Prostate gland (tissue), 2 donors: ENCODE measurements at regions not wholly inside any gene's neighbourhood (a gene's known extent, or its start where the extent isn't known, plus 50 kb on each side); places are given as distances from the start of the nearest gene placed in this dataset.

Source experiments
- DNase-seq: peaks from one replicate; pipeline ENCODE4 v3.0.0-alpha.2; 2019; ENCODE audit warnings: low spot score
- H3K27ac ChIP-seq, 2 donors: fragments of 200-600 bp; sonication (generic); 2 replicates each; pipeline ENCODE4 v1.5.1; 2017 to 2019
- H3K27me3 ChIP-seq: fragments of 200-600 bp; sonication (generic); replicated peaks from 2 replicates; pipeline ENCODE4 v1.5.1; 2019; ENCODE audit not compliant: insufficient read depth
- H3K36me3 ChIP-seq, 2 donors: fragments of 200-600 bp; sonication (generic); 1 replicate in 1 of 2; 2 replicates in 1 of 2; pipeline versions ENCODE4 v1.5.1 to v1.8.1; 2017 to 2019
- H3K4me1 ChIP-seq: fragments of 200-600 bp; sonication (generic); replicated peaks from 2 replicates; pipeline ENCODE4 v1.5.1; 2019
- H3K4me3 ChIP-seq, 2 donors: fragments of 200-600 bp; sonication (generic); 2 replicates each; pipeline ENCODE4 v1.5.1; 2017 to 2019
- H3K9me3 ChIP-seq: fragments of 200-600 bp; sonication (generic); 2 replicates; pipeline ENCODE4 v1.5.1; 2017
- CTCF ChIP-seq, 4 experiments: fragments of 200-600 bp in 2 of 4; fragments of 450-650 bp in 2 of 4; sonication (generic) in 2 of 4; IDR thresholded peaks; 1 replicate in 3 of 4; 2 replicates in 1 of 4; pipeline ENCODE4 v1.5.1; 2016 to 2019; ENCODE audit warnings: antibody characterized with exemption in 4 of 4, mild to moderate bottlenecking in 2 of 4, moderate library complexity in 2 of 4
- POLR2A ChIP-seq: fragments of 450-650 bp; IDR thresholded peaks from one replicate; pipeline ENCODE4 v1.6.1; 2016; ENCODE audit warnings: antibody characterized with exemption, mild to moderate bottlenecking
- POLR2AphosphoS5 ChIP-seq: sonication (generic); formaldehyde crosslinking; IDR thresholded peaks from one replicate; pipeline ENCODE4 v1.6.1; 2017; ENCODE audit warnings: antibody characterized with exemption
- WGBS: methylation state at CpG from one replicate; pipeline ENCODE4 v1.1.5; 2018; 5-methylcytosine and 5-hydroxymethylcytosine counted together
- intact Hi-C: fragments of 100-400 bp; cut with DNase I; formaldehyde crosslinking; loops from one replicate; pipeline ENCODE4 v1.14.2; 2022

DNA sequence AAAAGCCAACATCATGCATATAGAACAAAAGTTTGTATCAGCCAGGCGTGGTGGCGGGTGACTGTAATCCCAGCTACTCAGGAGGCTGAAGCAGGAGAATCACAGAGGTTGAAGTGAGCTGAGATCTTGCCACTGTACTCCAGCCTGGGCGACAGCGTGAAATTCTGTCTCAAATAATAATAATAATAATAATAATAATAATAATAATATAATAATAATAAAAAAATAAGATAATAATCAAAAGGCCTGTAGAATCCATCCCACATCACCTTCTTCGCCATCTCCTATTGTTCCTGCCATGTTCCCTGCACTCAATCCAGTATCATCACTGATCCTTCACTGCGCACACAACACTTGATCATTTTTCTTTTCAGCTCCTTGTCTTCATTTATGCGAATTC lies 619.3 kb upstream of the ADARB2 start:
- Histone ChIP-seq H3K27me3 (no peaks in the 10 kb centered on the region), H3K36me3 (no peaks in the 10 kb centered on the region), H3K4me1 (no peaks in the 10 kb centered on the region), H3K4me3 (no peak overlapping the region), H3K9me3 (no peaks in the 10 kb centered on the region), H3K27ac (no peak overlapping the region)
- intact Hi-C loops, result no loop called here
- DNase-seq, result no peak
- TF ChIP-seq POLR2AphosphoS5 (no peak), CTCF (IDR thresholded peaks at IDR 0.05) (no peak)
- WGBS, result 93% methylated on average over 7 of the region's 7 CpGs

GRCh38 chr10:2351566-2351965 lies 614.2 kb upstream of the ADARB2 start:
- no peaks in the 10 kb centered on the region for H3K4me1 ChIP-seq
- H3K27ac ChIP-seq, result no peak overlapping the region
- no peak overlapping the region for H3K4me3 ChIP-seq
- no peaks in the 10 kb centered on the region for H3K36me3 ChIP-seq
- no peaks in the 10 kb centered on the region for H3K27me3 ChIP-seq
- intact Hi-C loops, result no loop called here
- TF ChIP-seq POLR2A, result no peak
- WGBS, result 81% methylated on average over 16 of the region's 16 CpGs
- no peak for DNase-seq
- H3K9me3 ChIP-seq, result no peaks in the 10 kb centered on the region

GRCh38 chr10:2342206-2342605 lies 604.9 kb upstream of the ADARB2 start:
- intact Hi-C loops, result no loop called here
- H3K36me3 ChIP-seq, result no peaks in the 10 kb centered on the region
- no peaks in the 10 kb centered on the region for H3K4me1 ChIP-seq
- H3K4me3 ChIP-seq, result no peak overlapping the region
- WGBS, result 59% methylated on average over 3 of the region's 3 CpGs
- no peaks in the 10 kb centered on the region for H3K27me3 ChIP-seq
- no peak for DNase-seq
- no peaks in the 10 kb centered on the region for H3K9me3 ChIP-seq
- TF ChIP-seq POLR2A, result no peak
- no peak for TF ChIP-seq POLR2AphosphoS5
- H3K27ac ChIP-seq, result no peak overlapping the region

- Histone ChIP-seq H3K4me1 (no peaks in the 10 kb centered on the region), H3K9me3 (no peaks in the 10 kb centered on the region), H3K36me3 (no peaks in the 10 kb centered on the region), H3K4me3 (no peak overlapping the region), H3K27me3 (no peaks in the 10 kb centered on the region), H3K27ac (no peak overlapping the region)
- TF ChIP-seq CTCF (IDR thresholded peaks at IDR 0.05), result no peak
- no peak for TF ChIP-seq POLR2AphosphoS5
- no peak for TF ChIP-seq POLR2A
- 59% methylated on average over 11 of the region's 11 CpGs for WGBS
- intact Hi-C loops, result no loop called here
- no peak for DNase-seq
Measured at GRCh38 chr10:2340831-2341647, 603.7 kb upstream of the ADARB2 start.

GRCh38 chr10:2335626-2336025 lies 598.3 kb upstream of the ADARB2 start:
- Histone ChIP-seq H3K4me3 (no peak overlapping the region), H3K4me1 (no peaks in the 10 kb centered on the region), H3K27me3 (no peaks in the 10 kb centered on the region), H3K36me3 (no peaks in the 10 kb centered on the region), H3K27ac (no peak overlapping the region), H3K9me3 (no peaks in the 10 kb centered on the region)
- intact Hi-C loops, result no loop called here
- DNase-seq, result no peak
- 94% methylated on average over 7 of the region's 7 CpGs for WGBS
- TF ChIP-seq POLR2AphosphoS5 (no peak), POLR2A (no peak), CTCF (IDR thresholded peaks at IDR 0.05) (no peak)

DNA sequence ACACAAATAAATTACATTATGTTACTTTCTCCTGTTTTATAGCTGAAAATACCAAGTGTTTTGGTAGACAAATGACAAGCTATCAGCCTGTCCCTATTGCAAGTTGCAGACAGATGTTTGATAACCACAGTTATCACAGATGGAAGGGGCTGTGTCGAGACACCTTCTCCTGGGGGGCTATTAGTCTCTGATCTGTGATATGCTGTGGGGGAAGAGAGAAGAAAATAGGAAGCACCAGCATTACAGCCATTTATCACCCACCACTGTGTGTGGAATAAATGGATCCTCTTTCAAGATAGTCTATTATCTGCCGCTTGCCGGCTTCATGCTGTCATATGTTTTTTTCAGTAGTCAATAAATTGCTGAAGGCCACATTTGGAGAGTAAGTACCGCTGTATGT lies 597.2 kb upstream of the ADARB2 start:
- no peaks in the 10 kb centered on the region for H3K27me3 ChIP-seq
- no peaks in the 10 kb centered on the region for H3K9me3 ChIP-seq
- H3K4me1 ChIP-seq, result no peaks in the 10 kb centered on the region
- H3K4me3 ChIP-seq, result no peak overlapping the region
- WGBS, result 59% methylated on average over 4 of the region's 4 CpGs
- intact Hi-C loops, result no loop called here
- no peak overlapping the region for H3K27ac ChIP-seq
- no peak for DNase-seq
- no peaks in the 10 kb centered on the region for H3K36me3 ChIP-seq
- no peak for TF ChIP-seq CTCF (IDR thresholded peaks at IDR 0.05)
- no peak for TF ChIP-seq POLR2A
- TF ChIP-seq POLR2AphosphoS5, result no peak
